NCI-H526 treated with DMSO at 0.1 percent for 48 hours (cell line): ENCODE measurements at regions not wholly inside any gene's neighbourhood (a gene's known extent, or its start where the extent isn't known, plus 50 kb on each side); places are given as distances from the start of the nearest gene placed in this dataset.

Source experiments
- DNase-seq: peaks from one replicate; lab custom pipeline; 2025; lab: John Stamatoyannopoulos, UW

DNA sequence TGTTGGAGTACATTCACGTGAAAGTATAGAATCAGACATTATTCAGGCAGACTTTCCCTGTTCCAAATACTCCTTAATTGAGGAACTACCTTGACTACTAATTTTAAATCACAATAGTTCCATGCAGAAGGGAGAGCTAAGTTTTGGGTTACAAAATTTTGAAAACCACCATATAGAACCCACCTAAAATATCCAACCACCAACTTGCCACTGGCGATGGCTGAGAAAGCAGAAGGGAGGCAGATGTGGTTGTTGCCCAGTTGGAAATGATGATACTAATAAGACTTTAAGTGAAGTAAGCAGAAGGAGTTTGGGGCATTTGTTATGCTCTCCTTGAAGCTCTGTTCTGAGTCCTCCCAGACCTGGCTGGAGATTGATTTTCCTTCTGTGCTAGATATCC is 190.7 kb downstream of the HLX start:
- DNase-seq = no peak

GRCh38 chr1:221071777-221072176 is 192.5 kb downstream of the HLX start:
- no peak for DNase-seq

- no peak for DNase-seq
Measured at GRCh38 chr1:221072214-221072613, 193.0 kb downstream of the HLX start.

DNA sequence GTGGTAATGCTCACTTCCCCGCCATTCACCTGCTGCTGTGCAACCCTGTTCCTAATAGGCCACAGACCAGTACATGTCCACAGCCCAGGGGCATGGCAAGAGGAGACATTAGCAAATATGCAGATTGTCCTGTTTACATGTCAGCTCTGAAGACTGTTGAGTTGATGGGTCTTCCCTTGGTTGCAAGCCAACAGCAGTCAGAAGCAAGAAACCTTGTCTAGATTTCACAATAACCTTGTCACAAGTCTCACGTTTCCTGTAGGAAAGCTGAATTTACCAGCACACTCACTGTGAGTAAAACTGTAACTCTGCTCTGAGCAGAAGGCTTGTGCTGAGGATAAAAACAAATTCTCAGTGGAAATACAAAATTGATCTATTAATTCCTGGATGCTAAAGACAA is 195.1 kb downstream of the HLX start:
- no peak for DNase-seq

GRCh38 chr1:221075911-221076310 is 196.7 kb downstream of the HLX start:
- DNase-seq = no peak

- DNase-seq = no peak
Measured at GRCh38 chr1:221076391-221076811, 197.2 kb downstream of the HLX start.

DNA sequence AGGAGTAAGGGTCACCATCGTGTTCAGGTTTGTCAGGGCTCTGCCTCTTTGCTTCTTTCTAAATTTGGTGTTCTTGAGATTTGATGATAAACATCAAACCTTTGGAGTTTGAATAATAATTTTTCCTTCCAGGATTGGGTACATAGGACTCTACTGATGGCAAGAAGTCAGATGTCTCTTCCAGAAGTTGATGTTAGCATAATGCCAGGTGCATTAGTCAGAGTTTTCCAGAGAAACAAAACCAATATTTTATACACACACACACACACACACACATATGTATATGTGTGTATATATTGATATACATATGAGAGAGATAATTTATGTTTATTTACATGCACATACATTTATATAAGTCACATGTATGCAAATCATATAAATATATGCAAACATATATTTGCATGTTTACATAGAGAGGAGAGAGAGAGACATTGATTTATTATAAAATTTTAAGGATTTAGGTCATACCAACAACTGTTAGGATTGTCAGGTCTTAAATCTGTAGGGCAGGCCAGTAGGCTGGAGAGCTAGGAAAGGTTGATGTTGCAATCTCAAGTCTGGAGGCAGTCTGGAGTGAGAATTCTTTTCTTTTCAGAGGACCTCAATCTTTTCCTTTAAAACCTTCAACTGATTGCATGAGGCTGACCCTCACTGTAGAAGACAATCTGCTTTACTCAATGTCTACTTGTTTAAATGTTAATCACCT is 199.2 kb downstream of the HLX start:
- no peak for DNase-seq

DNA sequence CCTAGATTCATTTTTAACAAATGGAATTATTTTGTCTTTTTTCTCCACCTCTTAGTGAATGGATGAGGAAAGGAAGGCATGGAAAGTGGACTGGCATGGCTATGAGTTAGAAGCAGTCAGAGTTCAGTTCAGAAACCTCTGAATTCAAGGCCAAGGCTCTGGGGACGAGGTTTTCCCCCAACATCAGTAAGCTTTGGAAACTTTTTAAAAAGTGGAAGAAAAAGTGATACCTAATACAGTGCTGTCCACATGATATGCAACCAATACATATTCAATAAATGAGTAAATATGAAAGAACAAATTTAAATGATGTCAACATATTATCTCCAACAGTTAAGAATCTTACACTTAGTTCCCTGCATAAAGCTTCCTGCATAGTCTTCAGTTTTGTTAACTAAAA is 204.7 kb downstream of the HLX start:
- DNase-seq = no peak

DNA sequence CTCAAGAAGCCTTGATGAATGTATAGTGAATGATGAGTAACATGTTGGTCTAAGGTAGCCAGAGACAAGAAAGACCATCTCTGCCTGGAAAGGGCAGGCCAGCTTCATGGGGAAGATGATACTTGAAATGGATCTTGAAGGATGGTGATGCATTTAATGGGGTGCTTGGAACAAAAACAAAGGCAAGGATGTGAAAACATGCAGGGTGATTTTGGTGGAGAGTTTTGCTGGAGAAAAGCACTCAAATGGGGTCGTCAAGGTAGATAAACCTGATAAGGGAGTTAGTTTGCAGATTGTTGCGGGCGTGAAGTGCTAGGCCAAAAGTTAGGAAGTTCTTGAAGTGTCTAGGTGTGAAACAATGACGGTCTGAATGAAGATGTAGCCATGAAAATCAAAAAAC is 205.4 kb downstream of the HLX start:
- no peak for DNase-seq

GRCh38 chr1:221085701-221086375 is 206.6 kb downstream of the HLX start:
- no peak for DNase-seq

GRCh38 chr1:221087919-221088318 is 208.7 kb downstream of the HLX start:
- DNase-seq = no peak

GRCh38 chr1:221089273-221089672 is 210.0 kb downstream of the HLX start:
- DNase-seq = no peak

DNA sequence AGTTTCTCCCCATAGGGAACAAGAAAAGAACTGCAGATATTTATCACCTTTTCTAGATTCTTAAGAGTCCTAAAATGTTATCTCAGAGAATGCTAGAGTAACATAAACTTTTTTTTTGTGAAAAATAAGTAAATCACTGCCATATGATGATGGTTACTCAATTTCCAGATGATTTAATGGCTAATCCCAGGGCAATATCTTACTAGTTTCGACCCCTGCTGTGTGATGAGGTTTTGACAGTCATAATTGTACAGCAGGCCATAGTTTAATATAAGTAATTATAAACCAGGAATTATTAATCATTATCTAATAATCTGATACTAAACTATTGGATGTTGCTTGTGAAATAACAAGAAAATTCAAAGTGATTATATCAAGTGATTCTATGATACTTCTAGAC is 210.6 kb downstream of the HLX start:
- DNase-seq = no peak

- DNase-seq = no peak
Measured at GRCh38 chr1:221093903-221094791, 214.9 kb downstream of the HLX start.

GRCh38 chr1:221097479-221098281 is 218.4 kb downstream of the HLX start:
- DNase-seq = no peak

DNA sequence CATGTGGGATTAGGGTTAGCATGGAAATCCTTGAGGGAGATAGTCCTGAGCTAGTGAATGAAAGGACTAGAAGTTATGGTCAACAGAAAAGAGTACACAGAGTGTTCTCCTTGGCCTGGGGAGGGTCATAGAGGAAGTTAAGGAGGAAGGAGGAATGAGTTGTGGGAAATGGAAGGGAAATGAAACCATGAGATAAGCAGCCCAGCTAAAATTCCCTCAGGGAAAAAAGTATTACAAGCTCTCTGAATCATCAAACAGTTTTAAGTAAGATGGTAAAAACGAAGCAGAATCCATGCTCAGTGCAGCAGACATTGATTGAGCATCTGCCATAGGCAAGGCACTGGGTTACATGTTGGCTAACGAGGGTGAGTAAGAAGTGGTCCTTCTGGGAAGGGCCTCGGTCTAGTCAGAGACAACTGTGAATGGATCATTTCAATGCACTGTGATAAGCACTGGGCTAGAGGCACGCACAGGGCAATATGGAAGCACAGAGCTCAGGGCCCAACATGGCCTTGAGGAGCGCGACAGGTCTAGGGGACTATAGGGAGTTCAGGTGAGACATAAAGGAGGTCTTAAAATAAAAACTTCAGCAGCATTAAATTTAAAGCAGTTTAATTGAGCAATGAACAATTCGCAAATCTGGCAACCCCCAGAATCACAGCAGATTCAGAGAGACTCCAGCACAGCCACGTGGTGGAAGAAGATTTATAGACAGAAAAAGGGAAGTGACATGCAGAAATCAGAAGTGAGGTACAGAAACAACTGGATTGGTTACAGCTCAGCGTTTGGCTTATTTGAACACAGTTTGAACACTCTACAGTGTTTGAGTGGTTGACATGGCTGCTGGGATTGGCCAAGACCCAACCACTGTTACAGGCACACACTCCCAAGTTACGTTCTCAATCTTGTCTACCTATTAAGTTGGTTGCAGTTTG is 219.5 kb downstream of the HLX start:
- DNase-seq = no peak

GRCh38 chr1:221099747-221100595 is 220.7 kb downstream of the HLX start:
- DNase-seq = no peak

DNA sequence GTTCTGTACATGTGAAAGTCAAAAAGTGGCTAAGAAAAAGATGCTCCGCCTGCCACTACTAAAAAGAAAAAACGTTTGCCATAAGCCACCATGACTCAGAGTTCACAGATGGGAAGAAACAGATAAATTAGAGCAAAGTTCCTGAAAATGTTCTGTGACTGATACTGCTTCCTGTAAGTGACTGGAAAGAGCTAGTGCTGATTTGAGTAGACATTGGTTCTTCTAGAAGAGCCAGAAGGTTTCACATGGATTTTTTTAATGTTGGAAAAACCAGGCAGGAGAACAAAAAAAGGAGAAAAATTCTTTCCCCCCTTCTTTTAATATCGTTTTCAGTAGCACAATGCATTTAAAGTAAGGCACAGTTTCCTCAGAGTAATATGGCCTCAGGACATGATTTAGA is 221.4 kb downstream of the HLX start:
- DNase-seq = no peak

DNA sequence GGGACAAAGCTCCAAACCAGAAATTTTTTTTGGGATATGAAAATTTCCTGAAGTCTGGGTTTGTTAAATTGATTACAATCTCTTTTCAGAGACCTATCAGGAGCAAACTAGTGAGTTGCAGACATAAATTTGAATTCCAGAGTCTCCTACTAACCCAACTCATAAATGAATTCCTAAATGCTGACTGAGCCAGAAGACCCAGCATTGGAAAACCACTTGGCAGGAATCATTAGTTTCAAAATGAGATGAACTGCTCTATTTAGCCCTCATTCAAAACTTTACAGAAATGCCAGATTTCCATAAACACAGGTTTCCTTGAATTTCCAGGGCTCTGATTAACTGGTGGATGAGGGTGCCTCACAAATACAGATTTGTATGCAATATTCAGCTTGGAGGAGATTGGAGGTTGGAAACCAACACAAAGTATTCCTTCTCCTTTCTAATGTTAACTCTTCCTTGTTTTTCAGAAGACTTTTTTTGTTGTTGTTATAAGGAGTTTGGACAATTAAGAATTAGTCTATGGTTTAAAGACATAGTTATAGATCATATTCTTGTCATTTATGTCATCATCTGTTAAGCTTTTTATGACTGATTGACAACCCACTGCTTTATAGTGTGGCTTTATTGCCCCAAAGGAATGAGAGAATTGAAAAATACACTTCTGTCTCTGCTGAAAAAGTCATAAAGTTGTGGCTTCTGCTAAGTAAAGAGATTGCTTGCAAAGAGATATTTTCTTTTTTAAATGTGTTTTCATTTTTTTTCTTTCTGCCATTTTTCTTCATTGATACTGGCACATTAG is 222.8 kb downstream of the HLX start:
- no peak for DNase-seq
